Sigmoid colon (tissue), 6 donors: ENCODE measurements at regions not wholly inside any gene's neighbourhood (a gene's known extent, or its start where the extent isn't known, plus 50 kb on each side); places are given as distances from the start of the nearest gene placed in this dataset.

Experiments used
- DNase-seq: peaks from one replicate; pipeline ENCODE4 v3.0.0-alpha.2; 2019
- H3K27ac ChIP-seq, 4 donors: fragments of 200-600 bp; sonication (generic); one replicate each; pipeline ENCODE4 v1.5.1; 2016 to 2019; ENCODE audit warnings: mild to moderate bottlenecking in 1 of 4
- H3K27me3 ChIP-seq, 3 donors: fragments of 200-600 bp; sonication (generic); one replicate each; pipeline ENCODE4 v1.5.1; 2019; ENCODE audit warnings: mild to moderate bottlenecking in 1 of 3
- H3K36me3 ChIP-seq, 4 donors: fragments of 200-600 bp; sonication (generic); one replicate each; pipeline ENCODE4 v1.5.1; 2016 to 2019
- H3K4me1 ChIP-seq, 4 donors: fragments of 200-600 bp; sonication (generic); one replicate each; pipeline ENCODE4 v1.5.1; 2017 to 2019
- H3K4me3 ChIP-seq, 4 donors: fragments of 200-600 bp; sonication (generic); one replicate each; pipeline ENCODE4 v1.5.1; 2017 to 2019; ENCODE audit warnings: mild to moderate bottlenecking in 2 of 4, moderate library complexity in 1 of 4
- H3K9me3 ChIP-seq, 4 donors: fragments of 200-600 bp in 3 of 4; sonication (generic) in 3 of 4; one replicate each; pipeline versions ENCODE4 v1.5.1 to v1.6.1; 2013 to 2019
- CTCF ChIP-seq, 4 experiments: fragments of 450-650 bp in 3 of 4; fragments of 200-600 bp in 1 of 4; IDR thresholded peaks; one replicate each; pipeline ENCODE4 v1.5.1; 2016 to 2019; ENCODE audit warnings: antibody characterized with exemption in 4 of 4, mild to moderate bottlenecking in 3 of 4, moderate library complexity in 2 of 4
- EP300 ChIP-seq, 4 donors: sonication (generic); formaldehyde crosslinking; IDR thresholded peaks; one replicate each; pipeline ENCODE4 v1.6.1; 2017; ENCODE audit warnings: antibody characterized with exemption in 4 of 4
- POLR2A ChIP-seq, 2 donors: fragments of 450-650 bp; IDR thresholded peaks; one replicate each; pipeline ENCODE4 v1.6.1; 2016; ENCODE audit warnings: antibody characterized with exemption in 2 of 2, mild to moderate bottlenecking in 2 of 2, moderate library complexity in 2 of 2
- POLR2AphosphoS5 ChIP-seq, 4 donors: sonication (generic); formaldehyde crosslinking; IDR thresholded peaks; one replicate each; pipeline ENCODE4 v1.6.1; 2017; ENCODE audit warnings: antibody characterized with exemption in 4 of 4
- WGBS, 2 donors: extraction: QIAGEN DNeasy Blood & Tissue Kit; methylation state at CpG; one replicate each; pipeline ENCODE4 v1.1.7; 2013; 5-methylcytosine and 5-hydroxymethylcytosine counted together
- intact Hi-C: fragments of 100-400 bp; cut with DNase I; formaldehyde crosslinking; loops from one replicate; pipeline ENCODE4 v1.15.1; 2023
- donor health status: healthy with polysubstance abuse.
- donor health status: healthy.

GRCh38 chr2:120430957-120431356 is 85.0 kb downstream of the INHBB start:
- Histone ChIP-seq H3K27ac (no peak overlapping the region), H3K27me3 (peaks cover 0 to 4% (median 0%) of the 10 kb centered on the region in 3 donors), H3K9me3 (no peaks in the 10 kb centered on the region), H3K4me1 (no peaks in the 10 kb centered on the region), H3K36me3 (no peaks in the 10 kb centered on the region), H3K4me3 (no peak overlapping the region)
- DNase-seq: peak; percentile 29
- intact Hi-C loops: no loop called here
- TF ChIP-seq CTCF (IDR thresholded peaks at IDR 0.05) (no peak), POLR2A (IDR thresholded peaks at IDR 0.05) (no peak), EP300 (IDR thresholded peaks at IDR 0.05) (no peak), POLR2AphosphoS5 (IDR thresholded peaks at IDR 0.05) (no peak)
- WGBS, 2 donors: 86% methylated on average over 6 of the region's 6 CpGs

GRCh38 chr2:120431386-120432292 is 85.7 kb downstream of the INHBB start:
- DNase-seq: peak; percentile 37
- no peaks in the 10 kb centered on the region for H3K9me3 ChIP-seq
- H3K27ac ChIP-seq: no peak overlapping the region
- H3K27me3 ChIP-seq: peaks cover 0 to 4% (median 0%) of the 10 kb centered on the region in 3 donors
- TF ChIP-seq CTCF (IDR thresholded peaks at IDR 0.05) (no peak), POLR2AphosphoS5 (IDR thresholded peaks at IDR 0.05) (no peak), EP300 (IDR thresholded peaks at IDR 0.05) (no peak), POLR2A (IDR thresholded peaks at IDR 0.05) (no peak)
- no peak overlapping the region for H3K4me3 ChIP-seq
- 85 to 89% methylated on average over 20 of the region's 20 CpGs for WGBS, 2 donors
- intact Hi-C loops: no loop called here
- H3K36me3 ChIP-seq: no peaks in the 10 kb centered on the region
- no peaks in the 10 kb centered on the region for H3K4me1 ChIP-seq

DNA sequence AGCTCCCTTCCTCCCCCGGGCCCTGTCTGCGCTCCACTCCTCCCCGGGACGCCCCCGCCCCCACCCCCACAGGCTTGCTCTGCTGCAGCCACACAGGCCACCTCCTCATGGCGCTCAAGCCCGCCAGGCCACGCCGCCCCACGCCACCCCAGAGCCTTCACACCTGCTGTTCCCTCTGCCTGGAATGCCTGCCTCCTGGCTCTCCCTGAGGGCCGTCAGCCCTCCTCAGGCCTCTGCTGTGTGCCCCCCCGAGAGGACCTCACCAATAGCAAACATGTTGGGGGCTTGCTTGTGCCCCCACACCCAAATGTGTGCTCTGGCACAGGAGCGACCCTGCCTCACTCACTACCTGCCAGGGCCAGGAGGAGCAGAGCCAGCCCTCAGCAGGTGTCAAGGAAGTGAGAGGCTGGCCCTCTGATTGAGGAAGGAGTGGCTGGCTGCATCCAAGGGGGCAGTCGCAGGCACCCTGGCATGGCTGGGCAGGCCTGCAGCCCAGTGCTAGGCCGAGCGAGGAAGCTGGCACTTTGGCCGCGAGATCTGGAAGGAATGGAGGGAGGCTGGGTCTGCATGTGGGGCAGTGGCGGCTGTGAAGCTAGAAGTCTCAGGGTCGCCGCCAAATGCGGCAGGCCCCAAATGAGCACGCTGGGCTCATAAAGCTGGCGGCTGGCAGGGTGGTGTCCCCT is 86.5 kb downstream of the INHBB start:
- Histone ChIP-seq H3K27me3 (peaks cover 0 to 4% (median 0%) of the 10 kb centered on the region in 3 donors), H3K4me1 (no peaks in the 10 kb centered on the region), H3K4me3 (no peak overlapping the region), H3K27ac (no peak overlapping the region), H3K36me3 (no peaks in the 10 kb centered on the region), H3K9me3 (no peaks in the 10 kb centered on the region)
- intact Hi-C loops: no loop called here
- TF ChIP-seq POLR2A (IDR thresholded peaks at IDR 0.05) (no peak), POLR2AphosphoS5 (IDR thresholded peaks at IDR 0.05) (no peak), EP300 (IDR thresholded peaks at IDR 0.05) (no peak), CTCF (IDR thresholded peaks at IDR 0.05) (no peak)
- 87 to 90% methylated on average over 24 of the region's 24 CpGs for WGBS, 2 donors
- no peak for DNase-seq

DNA sequence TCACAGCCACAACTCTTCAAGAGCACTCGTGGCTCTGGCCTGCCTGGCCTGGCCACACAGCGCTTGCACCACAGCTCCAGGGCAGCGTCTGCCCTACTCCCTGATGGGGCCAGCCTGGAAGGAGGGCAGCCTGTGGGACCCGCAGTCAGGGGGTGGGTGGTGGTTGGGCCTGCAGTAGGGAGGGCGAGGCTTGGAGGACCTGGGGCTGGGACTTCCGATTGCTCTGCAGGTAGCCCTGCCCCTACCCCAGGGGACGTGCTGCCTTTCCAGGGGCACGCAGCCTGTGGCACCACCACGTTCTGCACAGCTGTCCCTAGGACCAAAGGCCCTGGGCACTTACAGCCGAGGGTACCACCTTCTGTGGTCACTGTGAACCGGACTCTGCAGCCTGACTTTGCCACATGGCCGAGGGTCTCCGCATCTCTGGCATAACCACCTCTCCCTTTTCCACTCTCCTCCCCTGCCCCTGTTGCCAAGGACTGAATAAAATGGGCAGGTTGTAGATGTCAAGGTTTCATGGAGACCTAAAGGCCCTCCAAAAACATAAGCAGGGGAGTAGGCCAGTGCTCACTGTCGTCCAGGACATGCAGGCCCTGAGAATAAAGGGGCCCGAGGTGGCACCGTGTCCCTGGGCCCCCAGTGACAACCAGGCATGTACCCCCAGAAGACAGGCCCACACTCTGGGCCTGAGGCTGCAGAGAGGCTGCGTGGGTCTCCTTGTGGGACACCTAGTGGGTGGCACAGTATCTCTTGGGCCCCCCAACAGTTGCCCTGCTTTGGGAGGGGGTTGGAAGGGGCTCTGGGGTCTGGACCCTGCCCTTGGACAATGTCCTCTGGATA is 87.3 kb downstream of the INHBB start:
- Histone ChIP-seq H3K36me3 (no peaks in the 10 kb centered on the region), H3K4me3 (no peak overlapping the region), H3K27me3 (peaks cover 0 to under 1% (median 0%) of the 10 kb centered on the region in 3 donors), H3K4me1 (no peaks in the 10 kb centered on the region), H3K9me3 (no peaks in the 10 kb centered on the region), H3K27ac (no peak overlapping the region)
- WGBS, 2 donors: 89 to 91% methylated on average over 17 of the region's 17 CpGs
- TF ChIP-seq POLR2AphosphoS5 (IDR thresholded peaks at IDR 0.05) (no peak), POLR2A (IDR thresholded peaks at IDR 0.05) (no peak), CTCF (IDR thresholded peaks at IDR 0.05) (no peak), EP300 (IDR thresholded peaks at IDR 0.05) (no peak)
- DNase-seq: peak; percentile 38
- intact Hi-C loops: no loop called here
